ENCODE measurements at regions not wholly inside any gene's neighbourhood (a gene's known extent, or its start where the extent isn't known, plus 50 kb on each side); places are given as distances from the start of the nearest gene placed in this dataset.
"Not testable (repeated sequence)": the region's sequence is repeated elsewhere in the genome, so short reads cannot be mapped to it uniquely, and the experiment has no call there.

DNA sequence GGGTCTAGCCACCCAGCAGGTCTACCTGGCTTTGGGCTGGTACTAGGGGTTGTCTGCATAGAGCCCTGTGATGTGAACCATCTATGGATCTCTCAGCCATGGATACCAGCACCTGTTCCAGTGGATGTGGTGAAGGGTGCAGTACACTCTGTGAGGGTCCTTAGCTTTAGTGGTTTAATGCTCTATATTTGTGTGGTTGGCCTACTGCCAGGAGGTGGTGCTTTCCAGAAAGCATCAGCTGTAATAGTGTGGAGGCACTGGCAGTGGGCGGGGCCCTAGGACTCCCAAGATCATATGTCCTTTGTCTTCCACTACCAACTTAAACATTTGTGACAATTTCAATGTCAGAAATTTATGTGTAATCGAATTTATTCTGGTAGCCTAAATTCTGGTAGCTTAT, 1065.1 kb downstream of the RPIA start:
- DNase-seq (ENCODE audit: low spot score); ATAC-seq: not testable (repeated sequence)

DNA sequence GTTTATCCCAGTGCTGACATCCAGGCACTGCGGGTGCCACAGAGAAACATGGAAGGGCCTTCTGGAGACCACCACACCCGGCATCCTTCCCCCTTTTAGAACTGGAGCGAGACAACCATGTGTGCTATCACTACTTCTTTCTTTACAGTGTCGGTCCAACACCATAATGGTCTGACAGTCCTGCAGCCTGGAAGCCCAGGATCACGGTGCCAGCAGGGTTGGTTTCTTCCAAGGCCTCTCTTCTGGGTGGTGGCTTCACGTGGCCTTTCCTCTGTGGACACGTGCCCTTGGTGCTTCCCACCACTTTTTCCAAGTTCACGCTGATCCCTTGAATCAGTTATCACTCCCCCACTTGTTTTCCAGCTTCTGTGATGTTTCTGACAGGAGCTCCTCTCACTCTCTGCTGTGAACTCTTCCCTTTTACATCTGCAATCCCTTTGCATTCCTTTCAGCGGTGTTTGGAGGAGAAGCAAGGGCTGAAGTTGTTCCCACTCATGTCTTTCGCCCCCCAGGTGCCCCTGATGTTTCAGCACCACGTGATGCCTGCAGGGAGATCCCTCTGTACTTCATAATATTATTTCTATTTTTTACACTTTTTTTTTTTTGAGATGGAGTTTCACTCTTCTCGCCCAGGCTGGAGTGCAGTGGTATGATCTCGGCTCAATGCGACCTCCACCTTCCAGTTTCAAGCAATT, 1067.0 kb downstream of the RPIA start:
- not testable (repeated sequence) for DNase-seq (ENCODE audit: low spot score)

DNA sequence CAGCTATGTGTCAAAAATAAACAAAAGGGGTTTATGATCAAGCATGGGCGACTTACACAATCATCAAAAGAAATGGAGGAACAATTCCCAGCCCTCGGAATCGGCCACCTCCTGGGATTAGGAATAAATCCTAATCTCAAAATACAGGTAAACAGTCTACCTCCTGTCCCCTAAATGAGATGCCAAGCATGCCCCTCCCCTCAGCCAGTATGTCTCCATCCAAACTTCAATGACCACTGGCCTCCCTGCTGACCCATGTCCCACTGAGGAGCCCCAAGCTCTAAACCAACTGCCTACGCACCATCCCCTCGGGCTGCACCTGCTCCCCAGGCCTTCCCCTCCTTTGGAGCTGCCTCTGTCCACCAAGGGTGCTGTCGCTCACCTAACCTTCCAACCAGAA, 1069.3 kb downstream of the RPIA start:
- DNase-seq (ENCODE audit: low spot score); ATAC-seq: not testable (repeated sequence)

More for the DNA sequence above, 1067.0 kb downstream of the RPIA start:
- not testable (repeated sequence) for ATAC-seq

DNA sequence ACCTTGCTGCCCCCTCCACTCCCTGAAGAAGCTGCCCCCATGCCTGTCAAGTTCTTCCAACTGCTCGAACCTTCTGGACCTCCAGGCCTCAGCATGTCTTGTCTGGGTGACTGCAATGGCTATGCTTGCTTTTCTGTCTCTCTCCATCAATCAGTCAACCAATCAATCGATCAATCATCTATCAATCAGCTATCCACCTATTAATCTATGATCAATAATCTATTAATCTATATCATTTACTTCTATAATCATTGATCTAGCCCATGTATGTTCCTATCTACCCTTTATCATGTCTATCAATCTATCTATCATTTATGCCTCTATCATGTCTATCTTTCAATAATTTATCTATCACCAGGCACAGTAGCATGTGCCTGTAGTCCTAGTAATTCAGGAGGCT, 1069.7 kb downstream of the RPIA start:
- DNase-seq (ENCODE audit: low spot score); ATAC-seq: not testable (repeated sequence)

DNA sequence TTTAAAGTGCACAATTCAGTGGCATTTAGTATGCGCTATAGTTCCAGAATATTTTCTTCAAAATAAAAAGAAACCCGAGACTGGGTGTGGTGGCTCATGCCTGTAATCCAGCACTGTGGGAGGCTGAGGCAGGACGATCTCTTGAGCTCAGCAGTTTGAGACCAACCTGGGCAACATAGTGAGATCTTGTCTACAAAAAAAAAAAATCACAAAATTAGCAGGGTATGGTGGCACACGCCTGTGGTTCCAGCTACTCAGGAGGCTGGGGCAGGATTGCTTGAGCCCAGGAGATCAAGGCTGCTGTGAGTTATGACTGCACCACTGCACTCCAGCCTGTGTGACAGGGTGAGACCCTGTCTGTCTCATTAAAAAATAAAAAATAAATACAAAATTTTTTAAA, 1070.4 kb downstream of the RPIA start:
- ATAC-seq; DNase-seq (ENCODE audit: low spot score): not testable (repeated sequence)

DNA sequence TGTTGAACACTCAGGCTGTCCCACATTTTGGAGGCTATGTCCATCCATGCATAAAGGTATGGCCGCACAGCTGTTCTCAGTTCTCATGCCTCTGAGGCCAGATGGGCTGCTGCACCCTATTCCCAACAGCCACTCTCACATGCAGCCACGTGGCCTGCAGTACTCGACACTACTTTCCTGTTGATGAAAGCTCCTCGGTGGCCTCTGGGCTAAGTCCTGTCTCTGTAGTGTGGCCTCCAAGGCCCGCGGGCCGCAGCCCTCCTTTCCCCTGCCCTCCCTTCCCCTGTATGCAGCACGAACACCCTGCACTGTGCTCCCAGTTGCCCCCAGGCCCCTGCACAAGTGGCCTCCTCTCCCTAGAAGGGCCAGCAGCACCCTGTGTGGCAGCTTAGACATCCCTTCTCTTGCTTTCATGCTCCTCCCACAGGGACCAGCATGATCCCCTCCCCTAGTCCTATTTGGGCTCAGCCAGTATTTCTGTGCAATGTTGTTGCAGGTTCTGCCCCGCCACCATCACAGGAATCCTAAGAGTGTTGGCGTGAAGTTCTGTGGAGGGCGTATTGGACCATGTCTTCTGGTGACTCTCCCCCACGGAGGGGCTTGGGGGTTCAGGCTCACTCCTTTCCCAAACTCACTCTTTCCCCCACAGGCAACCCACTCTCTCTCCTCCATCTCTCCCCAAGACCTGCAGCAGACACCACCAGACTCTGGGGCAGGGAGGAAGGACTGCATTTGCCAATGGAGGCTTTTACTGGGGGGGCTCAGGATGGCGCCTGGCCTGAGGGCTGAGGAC, 1071.2 kb downstream of the RPIA start:
- ATAC-seq; DNase-seq (ENCODE audit: low spot score): not testable (repeated sequence)

DNA sequence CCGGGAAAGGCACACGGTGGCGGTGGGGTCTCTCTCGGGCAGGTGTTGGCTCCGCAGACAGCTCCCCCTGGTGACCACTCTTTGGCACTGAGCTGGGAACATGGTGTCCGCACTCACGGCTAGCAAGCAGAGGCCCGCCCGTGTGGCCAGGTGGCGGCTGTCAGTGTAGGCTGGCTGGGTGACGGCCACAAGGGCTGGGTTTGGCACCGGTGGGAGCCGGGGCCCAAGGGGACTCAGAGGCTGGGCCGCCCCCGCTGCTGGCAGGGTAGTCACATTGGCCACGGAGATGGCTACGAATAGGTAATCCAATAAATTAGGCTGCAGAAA, 1071.7 kb downstream of the RPIA start:
- DNase-seq (ENCODE audit: low spot score) (no peak), ATAC-seq (no peak)

DNA sequence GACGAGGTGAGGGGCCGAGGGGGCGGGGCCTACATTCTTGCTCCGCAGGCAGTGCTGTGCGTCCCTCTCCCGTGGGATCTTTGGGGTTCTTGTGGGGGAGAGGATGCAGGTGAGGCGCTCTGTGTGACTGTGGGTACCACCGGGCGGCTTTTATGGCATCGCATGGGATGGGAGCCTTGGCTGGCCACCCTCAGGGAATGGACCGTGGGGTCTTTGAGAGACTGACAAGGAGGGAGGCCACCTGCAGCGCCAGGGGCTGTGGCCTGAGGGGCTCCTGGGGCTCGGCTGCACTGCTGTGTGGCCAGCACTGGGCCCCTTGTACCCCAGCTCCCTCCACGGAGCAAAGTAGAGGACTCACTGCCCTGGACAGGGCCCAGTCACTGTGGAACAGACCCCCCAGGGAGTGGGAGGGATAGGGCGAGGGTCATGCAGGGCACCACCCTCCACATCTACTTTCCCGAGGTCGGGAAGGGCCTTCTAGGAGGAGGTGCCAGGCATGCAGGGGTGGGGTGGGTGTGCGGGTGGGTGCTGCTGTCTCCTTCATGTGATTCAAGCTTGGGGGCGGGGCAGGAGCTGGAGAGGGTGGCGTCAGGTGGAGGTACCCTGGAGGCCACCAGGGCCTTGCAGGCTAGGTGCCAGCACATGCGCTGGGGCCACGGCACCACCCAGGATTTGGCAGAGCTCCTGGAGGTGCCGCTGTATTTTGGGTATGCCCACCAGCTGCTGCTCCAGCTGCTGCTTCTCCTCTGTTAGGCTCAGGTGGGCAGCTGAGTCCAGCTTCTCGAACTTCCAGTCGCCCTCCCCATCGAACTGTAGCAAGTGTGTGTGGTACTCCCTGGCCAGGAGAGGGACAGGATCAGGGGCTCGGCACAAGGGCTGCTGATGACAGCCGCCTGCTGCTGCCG, 1072.4 kb downstream of the RPIA start:
- DNase-seq (ENCODE audit: low spot score) (no peak), ATAC-seq (no peak)

DNA sequence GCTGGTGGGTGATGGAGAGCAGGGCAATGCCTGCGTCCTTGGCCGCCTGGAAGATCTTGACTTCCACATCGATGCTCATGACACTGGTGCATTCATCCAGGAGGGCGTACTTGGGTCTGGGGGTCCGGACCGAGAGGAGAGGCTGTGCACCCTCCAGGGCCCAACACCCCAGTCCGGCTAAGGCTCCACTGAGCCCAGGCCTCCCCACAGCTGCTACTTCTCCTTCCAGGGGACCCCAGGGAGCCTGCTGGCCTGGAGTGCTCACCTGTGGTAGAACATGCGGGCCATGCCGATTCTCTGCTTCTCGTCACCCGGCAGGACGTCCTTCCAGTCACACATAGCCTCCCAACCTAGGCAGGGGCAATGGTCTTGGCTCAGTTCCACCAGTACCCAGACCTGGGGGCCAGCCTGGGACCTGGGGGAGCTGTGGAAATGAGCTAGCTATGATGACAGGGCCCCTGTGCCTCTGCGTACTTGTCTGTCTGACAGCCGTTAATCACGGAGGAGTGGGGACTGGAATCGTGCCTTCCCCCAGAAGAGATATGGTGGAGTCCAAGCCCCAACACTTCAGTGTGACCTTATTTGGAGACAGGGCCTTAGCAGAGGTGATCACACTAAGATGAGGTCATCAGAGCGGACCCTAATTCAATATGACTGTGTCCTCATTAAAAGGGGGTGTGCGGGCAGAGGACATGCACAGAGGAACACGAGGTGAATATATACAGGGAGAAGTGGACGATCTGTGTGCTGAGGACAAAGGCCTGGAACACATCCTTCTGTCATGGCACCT, 1073.3 kb downstream of the RPIA start:
- not testable (repeated sequence) for DNase-seq (ENCODE audit: low spot score); ATAC-seq

DNA sequence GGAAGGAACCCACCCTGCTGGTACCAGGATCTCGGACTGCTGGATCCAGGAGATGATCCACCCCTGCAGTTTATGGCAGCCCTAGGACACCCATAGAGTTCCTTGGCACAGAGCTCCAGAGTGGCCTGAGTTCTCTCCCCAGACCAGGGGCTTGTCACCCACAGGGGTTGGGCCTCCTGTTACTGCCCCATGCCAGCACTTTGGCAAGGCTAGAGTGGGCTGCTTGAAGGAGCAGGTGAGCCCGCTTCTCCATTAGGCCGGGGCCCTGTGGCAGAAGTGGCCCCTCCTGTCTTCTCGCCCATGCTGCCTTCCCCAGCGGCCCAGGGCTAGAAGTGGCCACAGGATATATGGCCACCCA, 1073.9 kb downstream of the RPIA start:
- not testable (repeated sequence) for ATAC-seq; DNase-seq (ENCODE audit: low spot score)

DNA sequence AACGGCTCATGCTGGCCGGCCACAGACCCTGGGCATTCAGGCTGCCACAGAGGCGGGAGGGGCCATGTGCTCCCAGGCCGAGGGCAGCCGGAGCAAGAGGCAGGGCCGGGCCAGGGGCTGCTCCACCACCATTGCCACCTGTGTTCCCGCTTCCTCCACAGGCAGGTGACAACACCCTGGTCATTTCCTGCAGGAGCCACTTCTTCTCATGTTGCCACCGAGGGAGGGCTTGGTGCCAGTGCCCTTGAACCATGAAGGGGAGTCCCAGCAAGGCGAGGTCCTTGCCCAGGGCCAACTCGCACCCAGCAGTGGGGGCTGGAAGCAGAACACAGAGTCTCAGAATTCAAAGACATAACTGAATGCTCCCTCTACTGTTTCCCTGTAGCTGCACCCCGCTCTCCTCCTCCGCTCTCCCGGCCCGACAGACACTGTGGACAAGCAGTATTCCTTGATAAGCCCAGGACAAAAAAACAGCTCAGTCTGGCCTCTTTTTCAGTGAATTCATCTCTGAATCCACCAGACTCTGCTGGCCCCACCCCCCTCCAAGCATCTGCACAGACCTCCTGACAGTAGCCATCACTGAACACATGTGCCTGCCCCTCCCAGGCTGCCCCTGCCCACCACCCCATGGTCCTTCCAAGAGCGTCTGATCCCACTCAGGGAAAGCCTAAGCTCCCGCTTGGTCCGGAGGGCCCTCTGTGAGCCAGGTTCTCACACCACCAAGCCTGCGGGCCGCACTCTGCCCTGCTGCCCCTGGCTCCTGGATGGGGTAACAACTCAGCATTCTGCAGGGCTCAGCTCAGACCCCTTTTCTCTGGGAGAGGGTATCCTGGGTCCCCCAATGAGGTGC, 1074.9 kb downstream of the RPIA start:
- DNase-seq (ENCODE audit: low spot score): not testable (repeated sequence)

DNA sequence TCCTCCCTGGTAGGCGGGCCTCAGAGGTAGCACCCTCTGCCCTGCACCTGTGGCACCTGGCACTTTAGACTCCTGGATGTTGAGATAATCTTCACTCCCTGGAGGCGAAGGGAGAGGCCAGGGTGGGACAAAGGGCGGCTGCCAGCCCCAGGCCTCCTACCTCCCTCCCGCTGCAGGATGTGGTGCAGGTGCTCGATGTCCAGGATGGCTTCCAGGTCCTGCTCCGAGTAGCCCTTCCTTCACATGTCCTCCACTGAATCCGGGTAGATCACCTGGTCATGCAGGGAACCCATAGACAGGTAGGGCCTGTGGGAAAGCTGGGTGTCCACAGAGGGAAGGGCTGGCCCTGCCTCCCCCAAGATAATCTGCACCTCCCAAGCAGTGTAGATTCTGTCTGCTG, 1075.6 kb downstream of the RPIA start:
- not testable (repeated sequence) for DNase-seq (ENCODE audit: low spot score); ATAC-seq

More for the DNA sequence above, 1074.9 kb downstream of the RPIA start:
- ATAC-seq: not testable (repeated sequence)

DNA sequence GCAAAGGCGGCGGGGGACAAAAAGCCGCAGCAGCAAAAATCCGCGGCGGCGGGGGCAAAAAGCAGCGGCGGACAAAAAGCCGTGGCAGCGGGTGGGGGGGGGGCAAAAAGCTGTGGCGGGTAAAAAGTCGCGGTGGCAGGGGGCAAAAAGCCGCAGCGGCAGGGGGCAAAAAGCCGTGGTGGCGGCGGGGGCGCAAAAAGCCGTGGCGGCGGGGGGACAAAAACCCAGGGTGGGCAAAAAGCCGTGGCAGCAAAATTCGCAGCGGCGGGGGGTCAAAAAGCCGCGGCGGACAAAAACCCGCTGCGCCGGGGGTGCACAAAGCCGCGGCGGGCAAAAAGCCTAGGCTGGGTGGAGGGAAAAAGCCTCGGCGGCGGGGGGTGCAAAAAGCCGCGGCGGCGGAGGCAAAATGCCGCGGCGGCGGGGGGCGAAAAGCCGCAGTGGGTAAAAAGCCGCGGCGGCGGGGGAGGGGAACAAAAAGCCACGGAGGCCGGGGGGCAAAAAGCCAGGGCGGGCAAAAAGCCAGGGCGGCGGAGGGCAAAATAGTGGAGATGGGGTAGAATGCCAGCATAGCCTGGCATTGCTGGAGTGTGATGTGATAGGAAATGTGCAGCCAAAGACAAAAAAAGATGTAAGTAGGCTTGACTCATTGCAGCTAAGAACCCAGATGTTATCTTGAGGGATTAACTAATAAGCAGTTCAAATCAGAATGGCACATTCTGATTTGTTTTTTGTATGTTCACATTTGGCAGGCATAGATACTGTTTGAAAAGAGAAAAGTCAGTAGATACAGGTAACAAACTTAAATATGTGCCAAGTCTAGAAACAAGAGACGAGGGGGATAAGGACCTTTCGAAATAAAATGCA, 1076.3 kb downstream of the RPIA start:
- ATAC-seq (no peak), DNase-seq (ENCODE audit: low spot score) (no peak)

DNA sequence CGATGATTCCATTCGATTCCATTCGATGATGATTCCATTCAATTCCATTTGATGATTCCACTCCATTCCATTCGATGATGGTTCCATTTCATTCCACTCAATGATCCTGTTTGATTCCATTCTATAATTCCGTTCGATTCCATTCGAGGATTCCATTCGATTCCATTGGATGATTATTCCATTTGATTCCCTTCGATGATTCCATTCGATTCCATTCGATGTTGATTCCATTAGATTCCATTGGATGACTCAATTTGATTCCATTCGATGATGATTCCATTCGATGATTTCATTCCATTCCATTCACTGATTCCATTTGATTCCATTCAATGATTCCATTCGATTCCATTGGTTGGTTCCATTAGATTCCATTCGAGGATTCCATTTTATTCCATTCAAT, 1084.4 kb downstream of the RPIA start:
- ATAC-seq: no peak

DNA sequence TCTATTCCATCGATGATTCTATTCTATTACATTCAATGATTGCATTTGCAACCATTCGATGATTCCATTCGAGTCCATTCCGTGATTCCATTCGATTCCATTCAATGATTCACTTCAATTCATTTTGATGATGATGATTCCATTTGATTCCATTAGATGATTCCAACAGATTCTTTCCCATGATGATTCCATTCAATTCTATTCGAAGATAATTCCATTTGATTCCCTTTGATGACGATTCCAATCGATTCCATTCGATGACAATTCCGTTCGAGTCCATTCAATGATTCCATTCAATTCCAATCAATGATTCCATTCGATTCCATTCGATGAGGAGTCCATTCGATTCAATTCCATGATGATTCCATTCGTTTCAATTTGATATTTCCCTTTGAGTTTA, 1088.8 kb downstream of the RPIA start:
- no peak for ATAC-seq
- no peak for DNase-seq (ENCODE audit: low spot score)

More for the DNA sequence above, 1084.4 kb downstream of the RPIA start:
- no peak for DNase-seq (ENCODE audit: low spot score)

DNA sequence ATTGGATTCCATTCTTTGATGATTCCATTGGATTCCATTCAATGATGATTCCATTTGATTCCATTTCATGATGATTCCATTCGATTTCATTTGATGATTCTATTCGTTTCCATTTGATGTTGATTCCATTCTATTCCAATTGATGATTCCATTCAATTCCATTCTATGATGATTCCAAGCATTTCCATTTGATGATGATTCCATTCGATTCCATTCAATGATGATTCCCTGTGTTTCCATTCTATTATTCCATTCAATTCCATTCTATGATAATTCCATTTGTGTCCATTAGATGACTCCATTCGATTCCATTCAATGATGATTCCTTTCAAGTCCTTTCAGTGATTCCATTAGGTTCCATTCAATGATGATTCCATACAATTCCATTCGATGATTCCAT, 1090.5 kb downstream of the RPIA start:
- ATAC-seq (no peak), DNase-seq (ENCODE audit: low spot score) (no peak)

DNA sequence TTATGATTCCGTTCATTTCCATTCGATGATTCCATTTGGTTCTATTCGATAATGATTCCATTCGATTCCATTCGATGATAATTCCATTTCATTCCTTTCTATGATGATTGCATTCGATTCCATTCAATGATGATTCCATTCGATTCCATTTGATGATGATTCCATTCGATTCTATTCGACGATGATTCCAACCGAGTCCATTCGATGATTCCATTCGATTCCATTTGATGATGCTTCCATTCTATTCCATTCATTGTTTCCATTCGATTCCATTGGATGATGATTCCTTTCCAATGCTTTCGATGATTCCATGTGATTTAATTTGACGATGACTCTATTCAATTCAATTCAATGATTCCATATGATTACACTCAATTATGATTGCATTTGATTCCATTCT, 1093.5 kb downstream of the RPIA start:
- no peak for ATAC-seq
- DNase-seq (ENCODE audit: low spot score): no peak

DNA sequence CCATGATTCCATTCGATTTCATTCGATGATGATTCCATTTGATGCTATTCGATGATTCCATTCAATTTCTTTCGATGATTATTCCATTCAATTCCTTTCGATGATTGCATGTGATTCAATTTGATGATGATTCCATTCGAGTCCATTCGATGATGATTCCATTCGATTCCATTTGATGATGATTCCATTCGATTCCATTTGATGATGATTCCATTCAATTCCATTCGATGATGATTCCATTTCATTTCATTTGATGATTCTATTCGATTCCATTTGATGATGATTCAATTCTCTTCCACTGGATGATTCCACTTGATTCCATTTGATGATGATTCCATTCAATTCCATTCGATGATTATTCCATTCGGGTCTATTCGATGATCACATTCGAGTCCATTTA, 1094.1 kb downstream of the RPIA start:
- not testable (repeated sequence) for ATAC-seq; DNase-seq (ENCODE audit: low spot score)

Measured in left lobe of liver (tissue), 2 donors.